ENCODE measurements at regions not wholly inside any gene's neighbourhood (a gene's known extent, or its start where the extent isn't known, plus 50 kb on each side); places are given as distances from the start of the nearest gene placed in this dataset.
"Not testable (repeated sequence)": the region's sequence is repeated elsewhere in the genome, so short reads cannot be mapped to it uniquely, and the experiment has no call there.

DNA sequence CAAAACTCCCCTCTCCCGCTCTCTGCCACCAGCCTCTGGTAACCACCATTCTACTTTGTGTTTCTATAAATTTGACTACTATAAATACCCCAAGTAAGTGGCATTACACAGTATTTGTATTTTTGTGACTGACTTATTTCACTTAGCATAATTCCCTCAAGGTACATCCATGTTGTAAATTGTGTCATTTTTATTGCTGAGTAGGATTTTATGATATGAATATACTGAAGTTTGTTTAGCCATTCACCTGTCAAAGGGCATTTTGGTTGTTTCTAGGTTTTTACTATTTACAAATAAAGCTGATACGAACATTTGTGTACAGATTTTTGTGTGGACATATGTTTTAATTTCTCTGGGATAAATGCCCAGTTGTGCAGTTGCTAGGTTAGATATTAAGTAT is 174.0 kb upstream of the MMADHC start:
- Mint-ChIP-seq H3K36me3 (ENCODE audit: low read depth) (no peaks in the 10 kb centered on the region), H3K4me1 (no peaks in the 10 kb centered on the region), H3K27ac (ENCODE audit: unreplicated experiment) (no peak overlapping the region), H3K4me3 (no peak overlapping the region), H3K27me3 (ENCODE audit: low read depth) (no peaks in the 10 kb centered on the region), H3K9me3 (peaks cover 6% of the 10 kb centered on the region)
- no peak for DNase-seq (ENCODE audit: low read depth, low spot score)
- TF ChIP-seq, protein P1, sequence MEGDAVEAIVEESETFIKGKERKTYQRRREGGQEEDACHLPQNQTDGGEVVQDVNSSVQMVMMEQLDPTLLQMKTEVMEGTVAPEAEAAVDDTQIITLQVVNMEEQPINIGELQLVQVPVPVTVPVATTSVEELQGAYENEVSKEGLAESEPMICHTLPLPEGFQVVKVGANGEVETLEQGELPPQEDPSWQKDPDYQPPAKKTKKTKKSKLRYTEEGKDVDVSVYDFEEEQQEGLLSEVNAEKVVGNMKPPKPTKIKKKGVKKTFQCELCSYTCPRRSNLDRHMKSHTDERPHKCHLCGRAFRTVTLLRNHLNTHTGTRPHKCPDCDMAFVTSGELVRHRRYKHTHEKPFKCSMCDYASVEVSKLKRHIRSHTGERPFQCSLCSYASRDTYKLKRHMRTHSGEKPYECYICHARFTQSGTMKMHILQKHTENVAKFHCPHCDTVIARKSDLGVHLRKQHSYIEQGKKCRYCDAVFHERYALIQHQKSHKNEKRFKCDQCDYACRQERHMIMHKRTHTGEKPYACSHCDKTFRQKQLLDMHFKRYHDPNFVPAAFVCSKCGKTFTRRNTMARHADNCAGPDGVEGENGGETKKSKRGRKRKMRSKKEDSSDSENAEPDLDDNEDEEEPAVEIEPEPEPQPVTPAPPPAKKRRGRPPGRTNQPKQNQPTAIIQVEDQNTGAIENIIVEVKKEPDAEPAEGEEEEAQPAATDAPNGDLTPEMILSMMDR (conservative IDR thresholded peaks at IDR 0.05): no peak

DNA sequence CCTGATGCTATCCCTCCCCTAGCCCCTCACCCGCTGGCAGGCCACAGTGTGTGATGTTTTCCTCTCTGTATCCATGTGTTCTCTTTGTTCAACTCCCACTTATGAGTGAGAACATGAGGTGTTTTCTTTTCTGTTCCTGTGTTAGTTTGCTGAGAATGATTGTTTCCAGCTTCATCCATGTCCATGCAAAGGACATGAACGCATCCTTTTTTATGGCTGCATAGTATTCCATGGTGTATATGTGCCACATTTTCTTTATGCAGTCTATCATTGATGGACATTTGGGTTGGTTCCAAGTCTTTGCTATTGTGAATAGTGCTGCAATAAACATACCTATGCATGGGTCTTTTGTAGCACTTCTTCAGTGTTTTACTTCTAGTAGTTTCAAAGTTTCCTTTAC is 171.8 kb upstream of the MMADHC start:
- not testable (repeated sequence) for H3K27me3 Mint-ChIP-seq (ENCODE audit: low read depth); H3K36me3 Mint-ChIP-seq (ENCODE audit: low read depth); DNase-seq (ENCODE audit: low read depth, low spot score); H3K4me1 Mint-ChIP-seq; H3K4me3 Mint-ChIP-seq
- H3K9me3 Mint-ChIP-seq: peaks cover 10% of the 10 kb centered on the region
- peak overlapping the region; percentile 84 for H3K27ac Mint-ChIP-seq (ENCODE audit: unreplicated experiment)

DNA sequence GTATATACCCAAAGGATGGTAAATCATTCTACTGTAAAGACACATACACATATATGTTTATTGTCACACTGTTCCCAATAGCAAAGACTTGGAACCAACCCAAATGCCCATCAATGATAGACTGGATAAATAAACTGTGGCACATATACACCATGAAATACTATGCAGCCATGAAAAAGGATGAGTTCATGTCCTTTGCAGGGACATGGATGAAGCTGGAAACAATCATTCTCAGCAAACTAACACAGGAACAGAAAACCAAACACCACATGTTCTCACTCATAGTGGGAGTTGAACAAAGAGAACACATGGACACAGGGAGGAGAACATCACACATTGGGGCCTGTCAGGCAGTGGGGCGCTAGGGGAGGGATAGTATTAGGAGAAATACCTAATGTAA is 167.1 kb upstream of the MMADHC start:
- peaks cover 13% of the 10 kb centered on the region for H3K9me3 Mint-ChIP-seq
- not testable (repeated sequence) for H3K4me3 Mint-ChIP-seq; H3K36me3 Mint-ChIP-seq (ENCODE audit: low read depth); H3K27me3 Mint-ChIP-seq (ENCODE audit: low read depth); H3K4me1 Mint-ChIP-seq; H3K27ac Mint-ChIP-seq (ENCODE audit: unreplicated experiment); DNase-seq (ENCODE audit: low read depth, low spot score)

DNA sequence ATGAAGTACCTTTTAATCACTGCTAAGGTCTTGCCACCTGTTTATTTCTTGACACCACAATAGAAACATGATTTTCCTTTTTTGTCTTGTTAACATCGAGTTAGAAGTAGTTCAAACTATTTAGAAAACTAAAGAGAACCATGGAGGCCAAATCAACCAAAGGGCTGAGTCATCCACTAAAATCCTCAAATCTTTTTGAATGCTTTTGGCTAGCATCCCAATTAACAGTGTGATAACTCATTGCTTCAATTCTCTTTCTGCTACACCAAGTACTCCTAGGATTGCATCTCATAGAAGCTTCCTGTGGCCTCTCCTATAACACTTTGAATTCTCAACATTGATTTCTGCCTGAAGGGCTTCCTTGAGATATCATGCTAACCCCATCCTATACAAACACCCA is 159.9 kb upstream of the MMADHC start:
- H3K27ac Mint-ChIP-seq (ENCODE audit: unreplicated experiment): no peak overlapping the region

DNA sequence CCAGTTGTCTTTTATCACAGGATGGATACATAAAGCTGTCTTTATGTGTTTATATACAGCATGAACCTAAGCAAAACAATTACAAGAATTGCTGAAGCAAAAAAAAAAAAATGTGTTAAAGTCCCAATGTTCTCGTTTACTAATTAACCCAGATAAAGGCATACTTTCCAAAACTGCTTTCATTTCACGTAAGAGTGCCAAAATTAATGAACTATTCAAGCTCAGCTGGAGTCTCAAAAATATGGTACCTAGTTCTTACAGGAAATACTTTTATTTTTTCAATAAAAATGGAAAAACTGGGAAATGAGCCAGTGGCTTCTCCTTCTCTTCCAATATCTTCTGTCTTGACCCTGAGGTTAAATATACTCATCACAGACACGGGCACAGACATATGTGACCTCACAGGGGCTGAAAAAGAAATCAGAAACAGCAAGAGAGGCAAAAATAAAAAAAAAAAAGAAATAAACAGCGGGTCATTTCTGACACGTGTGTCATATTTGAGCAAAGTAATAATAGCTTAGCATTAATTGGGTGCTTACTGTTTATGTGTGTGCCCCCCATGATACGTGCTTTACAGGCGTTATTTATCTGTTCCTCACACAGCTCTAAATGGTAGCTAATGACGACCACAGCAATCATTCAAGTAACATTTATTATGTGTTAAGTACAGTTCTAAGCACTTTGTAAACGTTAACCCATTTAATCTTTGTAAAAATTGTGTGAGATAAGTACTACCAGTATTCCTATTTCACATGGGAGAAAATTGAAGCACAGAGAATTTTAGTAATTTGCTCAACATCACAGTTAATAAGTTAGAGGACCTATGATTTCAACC is 158.0 kb upstream of the MMADHC start:
- H3K4me1 Mint-ChIP-seq: peaks cover 10% of the 10 kb centered on the region
- no peaks in the 10 kb centered on the region for H3K36me3 Mint-ChIP-seq (ENCODE audit: low read depth)
- no peak overlapping the region for H3K4me3 Mint-ChIP-seq
- DNase-seq (ENCODE audit: low read depth, low spot score): no peak
- no peak overlapping the region for H3K27ac Mint-ChIP-seq (ENCODE audit: unreplicated experiment)
- TF ChIP-seq, protein P1 (conservative IDR thresholded peaks at IDR 0.05): no peak
- H3K27me3 Mint-ChIP-seq (ENCODE audit: low read depth): no peaks in the 10 kb centered on the region
- no peaks in the 10 kb centered on the region for H3K9me3 Mint-ChIP-seq

More for the DNA sequence above, 159.9 kb upstream of the MMADHC start:
- Mint-ChIP-seq H3K27me3 (ENCODE audit: low read depth) (no peaks in the 10 kb centered on the region), H3K4me1 (peaks cover 10% of the 10 kb centered on the region), H3K9me3 (peaks cover 3% of the 10 kb centered on the region), H3K36me3 (ENCODE audit: low read depth) (no peaks in the 10 kb centered on the region), H3K4me3 (no peak overlapping the region)
- TF ChIP-seq, protein P1 (conservative IDR thresholded peaks at IDR 0.05): no peak
- no peak for DNase-seq (ENCODE audit: low read depth, low spot score)

DNA sequence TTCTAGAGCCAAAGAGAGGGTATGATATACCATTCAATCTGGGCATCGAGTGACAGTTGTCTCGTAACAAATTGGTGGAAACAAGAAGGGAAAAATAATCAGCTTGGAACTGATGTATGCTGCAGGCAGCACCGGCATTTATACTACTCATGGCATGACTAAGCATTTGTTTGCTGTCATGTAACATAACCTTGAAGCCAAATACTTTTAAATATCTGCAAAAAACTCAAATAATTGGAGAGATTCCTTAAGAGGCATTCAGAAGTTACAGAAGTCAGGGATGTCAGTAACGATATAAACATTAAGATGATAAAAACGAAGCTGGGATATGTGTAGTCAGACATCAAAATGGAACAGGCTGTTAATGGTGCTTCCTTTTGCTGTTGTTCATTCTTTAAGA is 157.3 kb upstream of the MMADHC start:
- no peak for DNase-seq (ENCODE audit: low read depth, low spot score)
- Mint-ChIP-seq H3K27ac (ENCODE audit: unreplicated experiment) (no peak overlapping the region), H3K4me1 (peaks cover 10% of the 10 kb centered on the region), H3K36me3 (ENCODE audit: low read depth) (no peaks in the 10 kb centered on the region), H3K27me3 (ENCODE audit: low read depth) (no peaks in the 10 kb centered on the region), H3K4me3 (no peak overlapping the region), H3K9me3 (no peaks in the 10 kb centered on the region)
- TF ChIP-seq, protein P1 (conservative IDR thresholded peaks at IDR 0.05): no peak
